ELR (cell line): ENCODE measurements at regions not wholly inside any gene's neighbourhood (a gene's known extent, or its start where the extent isn't known, plus 50 kb on each side); places are given as distances from the start of the nearest gene placed in this dataset.
A peak's percentile ranks its signal among the peaks of the same experiment; 100 is the strongest.
"Not testable (repeated sequence)": the region's sequence is repeated elsewhere in the genome, so short reads cannot be mapped to it uniquely, and the experiment has no call there.

Experiments used
- DNase-seq: peaks from one replicate; pipeline ENCODE4 v3.0.0-alpha.2; 2015; ENCODE audit warnings: low read depth

DNA sequence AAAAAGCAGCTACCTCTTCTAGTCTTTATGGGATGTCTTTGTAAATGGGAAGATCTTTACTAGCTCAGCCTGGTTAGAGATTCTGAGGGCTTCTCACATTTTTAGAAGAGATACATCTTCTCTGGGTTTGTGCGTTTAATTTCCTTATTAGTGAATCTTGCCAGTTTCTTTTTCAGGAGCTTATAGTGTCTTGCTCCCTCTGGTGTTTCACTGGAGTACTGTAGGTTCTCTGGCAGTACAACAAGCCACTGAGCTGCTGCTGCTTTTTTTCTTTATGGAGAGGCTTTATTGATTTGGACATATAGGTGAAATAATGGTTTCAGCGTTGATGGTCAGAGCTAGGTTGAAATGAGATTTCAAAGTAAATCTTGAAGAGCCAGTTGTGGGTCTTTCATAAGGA is 82.9 kb downstream of the LAS1L start:
- peak; percentile 35 for DNase-seq

GRCh38 chrX:65420154-65420553 is 114.4 kb downstream of the LAS1L start:
- DNase-seq = no peak

GRCh38 chrX:65407662-65408061 is 126.9 kb downstream of the LAS1L start:
- DNase-seq = not testable (repeated sequence)

- no peak for DNase-seq
These were observed 127.4 kb downstream of the LAS1L start for GRCh38 chrX:65407157-65407626.

DNA sequence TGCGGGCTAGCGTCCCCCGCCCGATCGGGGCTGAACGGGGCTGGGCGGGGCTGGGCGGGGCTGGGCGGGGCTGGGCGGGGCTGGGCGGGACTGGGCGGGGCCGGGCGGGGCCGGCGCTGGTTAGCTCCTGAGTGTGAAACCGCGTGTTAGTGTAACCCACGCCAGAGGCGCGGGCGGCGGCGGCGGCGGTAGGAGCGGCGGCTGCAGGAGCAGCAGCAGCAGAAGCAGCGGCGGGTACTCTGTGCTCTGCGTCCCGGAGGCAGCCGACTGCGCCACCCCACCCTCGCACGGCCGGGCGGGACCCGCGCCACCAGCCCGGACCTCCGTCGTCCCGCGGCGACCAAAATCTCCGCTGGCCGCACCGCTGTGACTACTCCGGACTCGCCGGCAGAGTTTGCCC is 128.1 kb downstream of the LAS1L start:
- no peak for DNase-seq

DNA sequence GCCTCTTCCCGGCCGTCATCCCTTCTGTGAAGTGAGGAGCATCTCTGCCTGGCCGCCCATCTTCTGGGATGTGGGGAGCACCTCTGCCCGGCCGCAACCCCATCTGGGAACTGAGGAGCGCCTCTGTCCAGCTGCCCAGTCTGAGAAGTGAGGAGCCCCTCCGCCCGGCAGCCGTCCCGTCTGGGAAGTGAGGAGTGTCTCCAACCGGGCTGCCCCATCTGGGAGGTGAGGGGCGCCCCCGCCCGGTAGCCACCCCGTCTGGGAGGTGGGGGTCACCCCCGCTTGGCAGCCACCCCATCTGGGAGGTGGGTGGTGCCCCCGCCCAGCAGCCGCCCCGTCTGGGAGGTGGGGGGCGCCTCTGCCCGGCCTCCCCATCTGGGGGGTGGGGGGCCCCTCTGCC is 142.3 kb downstream of the LAS1L start:
- no peak for DNase-seq

DNA sequence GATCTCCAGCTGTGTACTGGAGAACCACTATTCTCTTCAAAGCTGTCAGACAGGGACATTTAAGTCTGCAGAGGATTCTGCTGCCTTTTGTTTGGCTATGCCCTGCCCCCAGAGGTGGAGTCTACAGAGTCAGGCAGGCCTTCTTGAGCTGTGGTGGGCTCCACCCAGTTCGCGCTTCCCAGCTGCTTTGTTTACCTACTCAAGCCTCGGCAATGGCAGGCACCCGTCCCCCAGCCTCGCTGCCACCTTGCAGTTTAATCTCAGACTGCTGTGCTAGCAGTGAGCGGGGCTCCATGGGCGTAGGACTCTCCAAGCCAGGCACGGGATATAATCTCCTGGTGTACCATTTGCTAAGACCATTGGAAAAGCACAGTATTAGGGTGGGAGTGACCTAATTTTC is 145.5 kb downstream of the LAS1L start:
- DNase-seq = not testable (repeated sequence)
